ENCODE measurements at regions not wholly inside any gene's neighbourhood (a gene's known extent, or its start where the extent isn't known, plus 50 kb on each side); places are given as distances from the start of the nearest gene placed in this dataset.

DNA sequence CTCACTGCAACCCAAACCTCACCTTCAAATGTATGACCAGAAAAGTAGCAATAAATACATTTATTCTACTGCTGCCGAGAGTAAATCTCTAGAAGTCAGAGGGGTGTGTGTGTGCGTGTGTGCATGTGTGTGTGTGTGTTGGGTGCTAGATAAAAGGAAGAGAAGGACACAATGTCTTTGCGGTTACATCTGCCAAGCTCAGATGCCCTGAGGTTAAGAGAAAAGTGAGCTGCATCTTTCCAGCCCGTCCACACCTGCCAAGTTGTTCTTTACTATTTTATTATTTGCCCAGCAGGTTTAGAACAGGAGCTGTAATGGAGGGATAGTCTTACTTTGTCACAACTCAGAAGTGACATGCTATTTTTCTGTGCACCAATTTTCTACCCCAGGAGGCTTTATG, 54.5 kb upstream of the ANKFN1 start:
- Histone ChIP-seq H3K27ac (ENCODE audit: low read depth, low read length) (no peak overlapping the region), H3K4me3 (ENCODE audit: low read length in 2 of 2) (no peak overlapping the region), H3K9me3 (ENCODE audit: control insufficient read depth in 1 of 2, low read length in 2 of 2) (no peaks in the 10 kb centered on the region), H3K4me1 (ENCODE audit: insufficient read depth, low read length) (no peaks in the 10 kb centered on the region), H3K36me3 (ENCODE audit: insufficient read depth, low read length) (no peaks in the 10 kb centered on the region), H3K27me3 (ENCODE audit: insufficient read depth, low read length) (no peaks in the 10 kb centered on the region)
- no peaks in the 10 kb centered on the region for H3K36me3 Mint-ChIP-seq
- no peak overlapping the region for H3K4me3 Mint-ChIP-seq
- peaks cover 1 to 6% of the 10 kb centered on the region in 2 donors for H3K27me3 Mint-ChIP-seq
- ChIA-PET CTCF (ENCODE audit: partially characterized antibody) (no interaction called here), POLR2A (ENCODE audit: partially characterized antibody) (no interaction called here)
- H3K4me1 Mint-ChIP-seq: no peaks in the 10 kb centered on the region
- peaks cover 0 to 3% (median 0%) of the 10 kb centered on the region in 8 donors for H3K9me3 Mint-ChIP-seq
- H3K27ac Mint-ChIP-seq: no peak overlapping the region
- intact Hi-C loops (cut with micrococcal nuclease): no loop called here
- DNase-seq: no peak

DNA sequence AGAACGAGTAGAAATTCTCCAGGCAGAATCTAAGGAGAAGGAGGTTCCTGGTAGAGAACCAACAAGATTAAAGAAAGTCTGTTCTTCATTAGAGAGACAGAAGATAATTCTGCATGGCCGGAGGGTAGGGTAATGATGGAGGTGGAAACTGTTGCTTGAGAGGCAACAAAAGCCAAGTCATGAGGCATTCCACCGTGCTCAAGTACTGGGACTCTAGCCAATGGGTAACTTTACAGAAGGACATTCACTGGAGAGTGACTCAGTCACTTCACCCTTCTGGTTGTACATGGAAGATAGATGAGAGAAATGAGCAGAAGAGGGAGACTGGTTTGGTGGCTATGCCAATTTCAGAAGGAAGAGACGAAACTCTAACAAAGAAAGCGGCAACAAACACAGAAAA, 53.6 kb upstream of the ANKFN1 start:
- intact Hi-C loops (cut with micrococcal nuclease): no loop called here
- Mint-ChIP-seq H3K4me3 (no peak overlapping the region), H3K27me3 (peaks cover 1 to 6% of the 10 kb centered on the region in 2 donors), H3K36me3 (no peaks in the 10 kb centered on the region), H3K9me3 (peaks cover 0 to 3% (median 0%) of the 10 kb centered on the region in 8 donors), H3K27ac (no peak overlapping the region), H3K4me1 (no peaks in the 10 kb centered on the region)
- H3K4me3 ChIP-seq (ENCODE audit: low read length in 2 of 2): no peak overlapping the region
- CTCF ChIA-PET (ENCODE audit: partially characterized antibody): no interaction called here
- no peaks in the 10 kb centered on the region for H3K36me3 ChIP-seq (ENCODE audit: insufficient read depth, low read length)
- H3K4me1 ChIP-seq (ENCODE audit: insufficient read depth, low read length): no peaks in the 10 kb centered on the region
- H3K27me3 ChIP-seq (ENCODE audit: insufficient read depth, low read length): no peaks in the 10 kb centered on the region
- no peak overlapping the region for H3K27ac ChIP-seq (ENCODE audit: low read depth, low read length)
- POLR2A ChIA-PET (ENCODE audit: partially characterized antibody): no interaction called here
- H3K9me3 ChIP-seq (ENCODE audit: control insufficient read depth in 1 of 2, low read length in 2 of 2): no peaks in the 10 kb centered on the region
- DNase-seq: no peak

Data from CD4-positive, alpha-beta memory T cell (primary cell).